HG03097 (cell line): ENCODE measurements at regions not wholly inside any gene's neighbourhood (a gene's known extent, or its start where the extent isn't known, plus 50 kb on each side); places are given as distances from the start of the nearest gene placed in this dataset.

ENCODE experiments used
- ATAC-seq: cut with Tn5 transposase; IDR thresholded peaks from one replicate; pipeline ENCODE4 v1.9.1; 2021; ENCODE audit not compliant: unreplicated experiment, low FRiP score

- ATAC-seq, result no peak
Measured at GRCh38 chr1:172882791-172883386, 167.9 kb downstream of the TNFSF18 start.

- ATAC-seq, result no peak
Measured at GRCh38 chr1:172883387-172883791, 167.4 kb downstream of the TNFSF18 start.

GRCh38 chr1:172883844-172884243, 166.9 kb downstream of the TNFSF18 start:
- ATAC-seq, result no peak

GRCh38 chr1:172885411-172885810, 165.3 kb downstream of the TNFSF18 start:
- no peak for ATAC-seq

GRCh38 chr1:172885971-172886370, 164.8 kb downstream of the TNFSF18 start:
- ATAC-seq, result no peak

GRCh38 chr1:172887162-172887561, 163.6 kb downstream of the TNFSF18 start:
- ATAC-seq, result no peak

GRCh38 chr1:172893146-172893841, 157.4 kb downstream of the TNFSF18 start:
- no peak for ATAC-seq

- no peak for ATAC-seq
Measured at GRCh38 chr1:172894349-172895049, 156.2 kb downstream of the TNFSF18 start.

GRCh38 chr1:172895050-172895460, 155.7 kb downstream of the TNFSF18 start:
- peak; percentile 84 for ATAC-seq

GRCh38 chr1:172895761-172896160, 155.0 kb downstream of the TNFSF18 start:
- no peak for ATAC-seq

- ATAC-seq, result no peak
Measured at GRCh38 chr1:172897738-172898137, 153.0 kb downstream of the TNFSF18 start.

GRCh38 chr1:172898866-172899265, 151.9 kb downstream of the TNFSF18 start:
- ATAC-seq, result no peak

GRCh38 chr1:172900376-172900997, 150.3 kb downstream of the TNFSF18 start:
- no peak for ATAC-seq

- no peak for ATAC-seq
Measured at GRCh38 chr1:172902200-172902599, 148.5 kb downstream of the TNFSF18 start.

GRCh38 chr1:172902861-172903381, 147.8 kb downstream of the TNFSF18 start:
- no peak for ATAC-seq

GRCh38 chr1:172903581-172904220, 147.0 kb downstream of the TNFSF18 start:
- no peak for ATAC-seq

GRCh38 chr1:172905452-172905851, 145.3 kb downstream of the TNFSF18 start:
- ATAC-seq, result no peak

- ATAC-seq, result no peak
Measured at GRCh38 chr1:172906778-172907592, 143.8 kb downstream of the TNFSF18 start.

- no peak for ATAC-seq
Measured at GRCh38 chr1:172907834-172908326, 142.9 kb downstream of the TNFSF18 start.
